ENCODE measurements at regions not wholly inside any gene's neighbourhood (a gene's known extent, or its start where the extent isn't known, plus 50 kb on each side); places are given as distances from the start of the nearest gene placed in this dataset.

DNA sequence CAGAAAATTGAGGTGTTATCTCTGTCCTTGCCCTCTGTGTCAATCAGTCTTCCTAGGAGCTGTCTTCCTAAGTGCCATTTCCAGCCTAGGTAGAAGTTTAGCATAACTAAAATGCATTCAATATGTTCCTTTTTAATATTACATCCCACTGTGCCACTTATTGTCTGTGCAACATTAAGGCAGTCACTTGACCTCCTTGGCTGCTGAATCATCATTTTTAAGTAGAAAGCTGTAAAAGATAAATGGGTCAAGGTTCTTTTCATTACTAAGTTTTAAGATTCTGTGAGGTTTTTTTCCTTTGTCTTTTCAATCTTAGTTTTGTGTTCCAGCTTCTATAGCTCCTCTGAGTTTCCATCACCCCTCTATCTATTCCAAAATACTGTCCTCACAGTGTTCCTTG is 371.9 kb upstream of the SOX9 start:
- H3K27ac ChIP-seq (ENCODE audit: low read length): no peak overlapping the region
- no peaks in the 10 kb centered on the region for H3K9me3 ChIP-seq (ENCODE audit: control insufficient read depth, insufficient read depth, low read depth, low read length)
- POLR2A ChIA-PET: no interaction called here
- ATAC-seq (no peak), DNase-seq (ENCODE audit: low read depth, low spot score) (no peak)
- no peaks in the 10 kb centered on the region for H3K4me1 ChIP-seq (ENCODE audit: control insufficient read depth, insufficient read depth, low read length)
- BruUV-seq (replicated peaks): no TSS peak
- in situ Hi-C loops (cut with HindIII; ENCODE audit: low pct_unique_long_range_greater_than_20kb, low sequenced_read_pairs) (no loop called here), intact Hi-C loops (cut with micrococcal nuclease; ENCODE audit: unreplicated experiment) (no loop called here)
- H3K27me3 ChIP-seq (ENCODE audit: control insufficient read depth, insufficient read depth, low read length): peaks cover 3% of the 10 kb centered on the region; the same call in 1 of the 2 replicates
- no peak overlapping the region for H3K4me3 ChIP-seq (ENCODE audit: low read depth in 2 of 2, low read length in 2 of 2)
- no peaks in the 10 kb centered on the region for H3K36me3 ChIP-seq (ENCODE audit: control insufficient read depth, insufficient read depth, low read length)
- no peak for TF ChIP-seq SIN3A (IDR thresholded peaks at IDR 0.05; ENCODE audit: borderline replicate concordance, insufficient read depth, low read depth, low read length)
- no peak for TF ChIP-seq CTCF (IDR thresholded peaks at IDR 0.05)
- no peak for TF ChIP-seq TCF7L2 (IDR thresholded peaks at IDR 0.05; ENCODE audit: low read depth, low read length)
- TF ChIP-seq, protein P1, sequence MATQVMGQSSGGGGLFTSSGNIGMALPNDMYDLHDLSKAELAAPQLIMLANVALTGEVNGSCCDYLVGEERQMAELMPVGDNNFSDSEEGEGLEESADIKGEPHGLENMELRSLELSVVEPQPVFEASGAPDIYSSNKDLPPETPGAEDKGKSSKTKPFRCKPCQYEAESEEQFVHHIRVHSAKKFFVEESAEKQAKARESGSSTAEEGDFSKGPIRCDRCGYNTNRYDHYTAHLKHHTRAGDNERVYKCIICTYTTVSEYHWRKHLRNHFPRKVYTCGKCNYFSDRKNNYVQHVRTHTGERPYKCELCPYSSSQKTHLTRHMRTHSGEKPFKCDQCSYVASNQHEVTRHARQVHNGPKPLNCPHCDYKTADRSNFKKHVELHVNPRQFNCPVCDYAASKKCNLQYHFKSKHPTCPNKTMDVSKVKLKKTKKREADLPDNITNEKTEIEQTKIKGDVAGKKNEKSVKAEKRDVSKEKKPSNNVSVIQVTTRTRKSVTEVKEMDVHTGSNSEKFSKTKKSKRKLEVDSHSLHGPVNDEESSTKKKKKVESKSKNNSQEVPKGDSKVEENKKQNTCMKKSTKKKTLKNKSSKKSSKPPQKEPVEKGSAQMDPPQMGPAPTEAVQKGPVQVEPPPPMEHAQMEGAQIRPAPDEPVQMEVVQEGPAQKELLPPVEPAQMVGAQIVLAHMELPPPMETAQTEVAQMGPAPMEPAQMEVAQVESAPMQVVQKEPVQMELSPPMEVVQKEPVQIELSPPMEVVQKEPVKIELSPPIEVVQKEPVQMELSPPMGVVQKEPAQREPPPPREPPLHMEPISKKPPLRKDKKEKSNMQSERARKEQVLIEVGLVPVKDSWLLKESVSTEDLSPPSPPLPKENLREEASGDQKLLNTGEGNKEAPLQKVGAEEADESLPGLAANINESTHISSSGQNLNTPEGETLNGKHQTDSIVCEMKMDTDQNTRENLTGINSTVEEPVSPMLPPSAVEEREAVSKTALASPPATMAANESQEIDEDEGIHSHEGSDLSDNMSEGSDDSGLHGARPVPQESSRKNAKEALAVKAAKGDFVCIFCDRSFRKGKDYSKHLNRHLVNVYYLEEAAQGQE (IDR thresholded peaks at IDR 0.05; ENCODE audit: insufficient read depth in 1 of 2, low read depth in 2 of 2, low read length in 1 of 2): no peak
- no peak for TF ChIP-seq POLR2AphosphoS5 (IDR thresholded peaks at IDR 0.05; ENCODE audit: low read depth, low read length)
- CTCF ChIA-PET: no interaction called here

GRCh38 chr17:71753070-71753469 is 367.8 kb upstream of the SOX9 start:
- no peak for ATAC-seq
- intact Hi-C loops (cut with micrococcal nuclease; ENCODE audit: unreplicated experiment) (no loop called here), in situ Hi-C loops (cut with HindIII; ENCODE audit: low pct_unique_long_range_greater_than_20kb, low sequenced_read_pairs) (no loop called here)
- no peaks in the 10 kb centered on the region for H3K36me3 ChIP-seq (ENCODE audit: control insufficient read depth, insufficient read depth, low read length)
- ChIA-PET CTCF (no interaction called here), POLR2A (no interaction called here)
- peaks cover 3% of the 10 kb centered on the region; the same call in 1 of the 2 replicates for H3K27me3 ChIP-seq (ENCODE audit: control insufficient read depth, insufficient read depth, low read length)
- DNase-seq (ENCODE audit: low read depth, low spot score): no peak
- H3K9me3 ChIP-seq (ENCODE audit: control insufficient read depth, insufficient read depth, low read depth, low read length): no peaks in the 10 kb centered on the region
- H3K4me3 ChIP-seq (ENCODE audit: low read depth in 2 of 2, low read length in 2 of 2): no peak overlapping the region
- no peak overlapping the region for H3K27ac ChIP-seq (ENCODE audit: low read length)
- TF ChIP-seq TCF7L2 (IDR thresholded peaks at IDR 0.05; ENCODE audit: low read depth, low read length): no peak
- TF ChIP-seq POLR2AphosphoS5 (IDR thresholded peaks at IDR 0.05; ENCODE audit: low read depth, low read length): no peak
- no peak for TF ChIP-seq SIN3A (IDR thresholded peaks at IDR 0.05; ENCODE audit: borderline replicate concordance, insufficient read depth, low read depth, low read length)
- TF ChIP-seq, protein P1 (IDR thresholded peaks at IDR 0.05; ENCODE audit: insufficient read depth in 1 of 2, low read depth in 2 of 2, low read length in 1 of 2): no peak
- no peak for TF ChIP-seq CTCF (IDR thresholded peaks at IDR 0.05)
- BruUV-seq (replicated peaks): no TSS peak
- H3K4me1 ChIP-seq (ENCODE audit: control insufficient read depth, insufficient read depth, low read length): no peaks in the 10 kb centered on the region

Measured in Panc1 (cell line).